ENCODE measurements at regions not wholly inside any gene's neighbourhood (a gene's known extent, or its start where the extent isn't known, plus 50 kb on each side); places are given as distances from the start of the nearest gene placed in this dataset.
"Not testable (repeated sequence)": the region's sequence is repeated elsewhere in the genome, so short reads cannot be mapped to it uniquely, and the experiment has no call there.

DNA sequence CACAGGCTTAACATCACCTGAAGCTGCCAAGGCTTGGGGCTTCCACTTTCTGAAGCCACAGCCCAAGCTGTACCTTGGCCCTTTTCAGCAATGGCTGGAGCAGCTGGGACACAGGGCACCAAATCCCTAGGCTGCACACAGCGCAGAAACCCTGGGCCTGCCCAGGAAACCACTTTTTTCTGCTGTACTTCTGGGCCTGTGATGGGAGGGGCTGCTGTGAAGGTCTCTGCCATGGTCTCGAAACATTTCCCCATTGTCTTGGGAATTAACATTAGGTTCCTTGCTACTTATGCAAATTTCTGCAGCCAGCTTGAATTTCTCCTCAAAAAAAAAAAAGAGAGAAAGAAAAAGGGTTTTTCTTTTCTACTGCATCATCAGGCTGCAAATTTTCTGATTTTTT is 219.1 kb downstream of the RPL10L start:
- no peak for DNase-seq

DNA sequence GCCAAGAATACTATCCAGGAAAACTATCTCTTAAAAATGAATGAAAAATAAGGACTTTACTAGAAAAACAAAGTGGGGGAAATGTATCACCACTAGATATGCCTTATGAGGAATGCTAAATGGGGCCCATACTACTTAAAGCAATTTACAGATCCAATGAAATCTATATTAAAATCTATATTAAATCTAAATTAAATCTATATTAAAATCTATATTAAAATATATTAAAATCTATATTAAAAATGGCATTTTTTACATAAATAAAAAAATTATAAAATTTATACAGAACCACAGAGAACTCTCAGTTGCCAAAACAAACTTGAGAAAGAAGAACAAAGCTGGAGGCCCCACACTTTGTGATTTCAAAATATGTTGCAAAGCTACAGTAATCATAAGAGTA is 234.5 kb downstream of the RPL10L start:
- DNase-seq = no peak

DNA sequence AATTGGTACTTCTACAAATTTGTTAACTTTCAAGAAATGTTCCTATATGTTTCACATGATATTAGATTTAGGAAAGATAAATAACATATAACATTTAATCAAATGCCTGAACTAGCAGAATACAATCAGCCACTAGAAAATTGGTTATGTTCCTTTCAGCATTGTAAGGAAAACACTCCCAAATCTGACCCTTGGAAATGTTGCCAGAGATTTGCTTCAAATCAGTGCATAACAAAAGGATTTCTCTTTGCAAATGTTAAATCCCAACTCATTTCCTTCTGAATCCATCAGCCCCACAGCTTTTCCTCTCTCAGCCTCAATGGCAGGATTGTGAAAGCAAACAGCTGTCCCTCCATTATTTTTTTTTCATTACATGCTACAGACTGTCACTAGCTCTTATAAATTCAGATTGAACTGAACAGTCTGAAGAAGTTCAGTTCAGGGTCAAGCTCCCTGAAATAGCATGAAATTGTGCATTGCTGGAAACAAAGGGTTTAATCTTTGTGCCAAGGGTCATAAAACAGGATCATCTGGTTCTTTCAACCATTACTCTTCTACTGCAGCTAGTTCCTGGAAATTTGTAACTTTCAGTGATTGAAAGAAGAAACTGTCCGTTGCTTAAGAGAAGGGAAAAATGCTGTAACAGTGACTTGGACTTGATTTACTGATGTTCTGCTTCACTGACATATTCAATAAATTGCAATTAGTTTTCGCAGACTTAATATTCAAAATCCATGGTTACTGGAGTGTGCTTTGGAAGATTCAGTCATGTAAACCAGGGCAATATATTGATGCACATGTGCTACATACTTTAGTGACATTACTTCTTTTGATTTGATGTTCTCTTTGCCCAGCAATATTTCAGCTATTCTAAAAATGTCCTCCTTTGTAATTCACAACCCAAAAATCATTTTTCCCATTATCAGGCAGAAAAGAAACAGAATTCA is 246.4 kb downstream of the RPL10L start:
- peak; percentile 12 for DNase-seq

DNA sequence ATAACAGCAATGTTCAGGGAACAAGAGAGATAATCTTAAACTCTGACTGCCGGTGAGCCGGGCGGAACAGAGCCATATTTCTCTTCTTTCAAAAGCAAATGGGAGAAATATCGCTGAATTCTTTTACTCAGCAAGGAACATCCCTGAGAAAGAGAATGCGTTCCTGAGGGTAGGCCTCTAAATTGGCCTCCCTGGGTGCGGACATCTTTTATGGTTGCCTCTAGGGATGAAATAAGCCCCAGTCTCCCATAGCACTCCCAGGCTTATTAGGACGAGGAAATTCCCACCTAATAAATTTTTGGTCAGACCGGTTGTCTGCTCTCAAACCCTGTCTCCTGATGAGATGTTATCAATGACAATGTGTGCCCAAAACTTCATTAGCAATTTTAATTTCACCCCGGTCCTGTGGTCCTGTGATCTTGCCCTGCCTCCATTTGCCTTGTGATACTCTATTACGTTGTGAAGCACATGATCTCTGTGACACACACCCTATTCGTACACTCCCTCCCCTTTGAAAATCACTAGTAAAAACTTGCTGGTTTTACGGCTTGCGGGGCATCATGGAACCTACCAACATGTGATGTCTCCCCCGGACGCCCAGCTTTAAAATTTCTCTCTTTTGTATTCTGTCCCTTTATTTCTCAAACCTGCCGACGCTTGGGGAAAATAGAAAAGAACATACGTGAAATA is 249.4 kb downstream of the RPL10L start:
- DNase-seq = not testable (repeated sequence)

DNA sequence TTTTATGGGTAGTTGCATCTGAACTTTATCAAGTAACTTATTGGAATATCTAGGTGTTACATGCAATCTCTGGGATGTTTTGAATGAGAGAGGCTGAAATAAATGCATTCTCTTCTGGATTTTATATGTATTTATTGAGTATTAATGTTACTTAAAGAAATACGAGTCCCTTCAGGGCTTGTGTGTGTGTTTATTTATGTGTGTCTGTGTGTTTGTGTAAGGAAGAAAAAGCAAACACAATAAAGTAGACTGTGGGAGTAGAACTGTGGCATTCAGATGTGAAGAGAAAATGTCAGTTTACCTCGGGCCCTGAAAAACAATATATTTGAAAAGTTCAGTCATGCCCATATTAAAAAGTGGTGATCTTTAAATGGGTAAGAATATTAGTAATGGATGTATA is 250.5 kb downstream of the RPL10L start:
- DNase-seq = no peak

DNA sequence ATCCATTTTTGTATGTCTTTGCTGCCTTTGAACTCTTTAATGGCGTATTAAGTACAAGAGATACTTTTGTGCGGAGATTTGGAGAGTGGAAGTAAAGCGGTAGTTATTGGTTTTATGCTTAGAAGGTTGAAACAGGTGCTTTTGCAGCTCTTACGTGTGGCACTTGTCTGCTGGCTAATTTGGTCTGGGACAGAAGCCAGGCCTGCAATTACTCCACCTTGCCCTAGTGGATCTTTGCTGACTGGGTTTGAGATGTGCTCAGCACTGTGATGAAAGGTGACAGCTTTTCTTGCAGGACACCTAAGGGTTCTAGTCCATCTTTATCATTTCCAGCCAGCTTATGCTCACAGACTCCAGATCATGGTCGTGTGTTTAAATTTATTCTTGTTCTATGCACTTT is 252.5 kb downstream of the RPL10L start:
- DNase-seq = no peak

DNA sequence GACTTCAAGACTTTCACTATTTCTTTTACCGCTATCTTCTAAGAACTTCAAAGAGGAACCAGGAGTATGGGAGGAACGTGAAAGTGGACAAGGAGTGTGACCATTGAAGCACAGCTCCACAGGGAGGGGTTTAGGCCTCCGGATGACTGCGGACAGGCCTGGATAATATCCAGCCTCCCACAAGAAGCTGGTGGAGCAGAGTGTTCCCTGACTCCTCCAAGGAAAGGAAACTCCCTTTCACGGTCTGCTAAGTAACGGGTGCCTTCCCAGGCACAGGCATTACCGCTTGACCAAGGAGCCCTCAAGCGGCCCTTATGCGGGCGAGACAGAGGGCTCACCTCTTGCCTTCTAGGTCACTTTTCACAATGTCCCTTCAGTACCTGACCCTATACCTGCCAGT is 267.0 kb downstream of the RPL10L start:
- no peak for DNase-seq

DNA sequence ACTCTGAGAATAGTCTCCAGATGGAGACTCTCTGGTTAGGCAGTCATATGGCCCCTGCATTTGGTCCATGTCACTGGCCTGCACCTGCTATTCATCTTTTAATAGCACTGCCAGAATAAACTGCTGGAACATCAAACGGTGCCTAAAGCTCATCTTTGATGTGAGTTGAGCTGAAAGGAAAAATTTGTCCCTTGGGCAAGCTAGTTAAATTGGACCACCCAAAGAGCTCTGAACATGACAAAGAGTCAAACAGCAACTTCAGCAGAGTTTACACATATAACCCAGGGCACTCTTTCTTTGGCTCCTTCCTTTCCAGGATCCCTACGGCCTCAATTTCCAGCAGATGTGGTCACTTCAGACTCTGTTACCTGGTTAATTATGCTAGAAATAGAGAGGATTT is 269.9 kb downstream of the RPL10L start:
- DNase-seq = no peak

DNA sequence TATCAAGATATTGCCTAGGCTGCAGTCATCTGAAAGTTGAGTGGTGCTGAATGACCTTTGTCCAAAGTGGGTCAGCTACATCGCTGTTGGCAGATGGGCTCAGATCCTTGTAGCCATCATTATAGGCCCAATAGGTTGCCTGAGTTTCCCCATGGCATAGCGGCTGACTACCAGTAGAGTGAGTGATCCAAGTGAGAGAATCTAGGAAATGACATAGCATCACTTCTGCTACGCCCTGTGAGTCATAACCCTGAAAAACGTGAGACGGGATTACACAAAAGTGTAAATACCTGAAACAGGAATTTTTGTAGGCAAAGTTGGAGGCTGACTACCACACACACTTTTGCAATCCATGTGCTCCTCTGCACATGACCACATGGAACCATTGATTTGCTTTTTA is 273.3 kb downstream of the RPL10L start:
- no peak for DNase-seq

DNA sequence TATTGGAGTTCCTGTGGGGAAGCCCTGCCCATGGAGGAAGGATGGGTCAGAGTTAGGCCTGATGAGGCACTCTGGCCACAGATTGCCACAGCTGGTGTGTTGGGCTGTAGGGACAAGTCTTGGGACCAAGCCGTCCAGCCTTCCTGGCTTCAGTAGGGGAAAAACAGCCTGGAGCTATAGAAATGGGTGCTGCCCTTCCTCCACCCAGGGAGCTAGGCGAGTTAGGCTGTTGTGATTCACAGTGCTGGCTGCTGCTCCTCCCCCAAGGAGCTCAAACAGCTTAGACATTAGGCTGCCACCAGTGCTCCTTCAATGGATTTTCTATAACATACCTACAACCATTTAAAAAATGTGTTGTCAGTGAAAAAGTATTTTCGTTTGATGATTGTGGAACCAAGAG is 274.3 kb downstream of the RPL10L start:
- no peak for DNase-seq

DNA sequence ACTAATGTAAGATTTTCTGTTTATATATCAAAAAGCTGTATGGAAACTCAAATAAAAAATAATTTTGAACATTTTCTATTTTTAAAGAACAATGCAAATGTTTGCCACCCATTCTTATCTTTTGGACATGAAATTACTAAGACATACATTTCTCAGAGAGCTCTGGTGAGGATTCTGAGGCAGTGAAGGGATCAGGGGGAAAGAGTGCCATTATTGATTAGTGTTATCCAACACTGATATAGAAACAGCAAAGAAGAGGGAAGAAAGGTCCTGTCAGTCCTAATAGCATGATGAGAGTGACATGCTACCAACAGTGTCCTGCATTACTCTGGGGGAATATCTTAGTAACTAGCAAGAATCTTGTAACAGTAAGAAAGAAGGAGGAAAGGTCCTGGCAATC is 282.2 kb downstream of the RPL10L start:
- DNase-seq = peak; percentile 27

DNA sequence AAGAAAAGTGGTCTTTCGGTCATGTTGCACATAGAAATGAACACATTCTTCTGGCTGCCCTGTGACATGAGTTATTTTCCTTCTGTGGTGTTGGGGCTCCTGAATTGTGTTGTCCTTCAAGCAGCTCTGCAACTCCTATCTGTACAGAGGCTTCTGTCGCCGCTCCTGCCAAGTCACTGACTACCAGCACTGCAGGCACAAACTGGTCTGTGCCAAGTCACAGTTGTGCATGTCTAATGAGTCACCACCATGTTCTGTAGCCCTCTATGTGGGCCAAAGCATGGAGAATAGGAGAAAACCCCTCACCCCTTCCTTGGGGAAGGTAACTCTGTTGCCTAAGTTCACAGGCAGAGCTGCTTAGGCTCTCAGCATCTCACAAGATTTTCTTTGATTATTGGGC is 283.3 kb downstream of the RPL10L start:
- peak; percentile 70 for DNase-seq

DNA sequence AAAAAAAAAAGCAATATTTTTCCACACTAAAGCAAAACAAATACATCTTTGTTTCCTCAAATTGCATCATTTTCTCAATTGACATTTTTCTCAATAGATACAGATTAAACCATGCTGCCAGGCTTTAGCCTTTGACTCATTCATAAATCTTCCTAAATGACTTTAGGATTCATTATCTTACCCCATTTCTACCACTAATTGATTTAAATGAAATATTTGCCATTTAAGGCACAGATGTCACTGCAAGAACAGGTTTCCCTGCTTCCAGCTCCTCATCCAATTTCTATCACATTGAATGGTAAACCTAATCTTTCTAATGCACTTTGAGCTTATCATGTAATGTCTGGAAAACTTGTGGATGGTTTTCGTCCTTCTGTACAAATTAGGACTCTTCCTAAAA is 298.7 kb downstream of the RPL10L start:
- DNase-seq = peak; percentile 90

DNA sequence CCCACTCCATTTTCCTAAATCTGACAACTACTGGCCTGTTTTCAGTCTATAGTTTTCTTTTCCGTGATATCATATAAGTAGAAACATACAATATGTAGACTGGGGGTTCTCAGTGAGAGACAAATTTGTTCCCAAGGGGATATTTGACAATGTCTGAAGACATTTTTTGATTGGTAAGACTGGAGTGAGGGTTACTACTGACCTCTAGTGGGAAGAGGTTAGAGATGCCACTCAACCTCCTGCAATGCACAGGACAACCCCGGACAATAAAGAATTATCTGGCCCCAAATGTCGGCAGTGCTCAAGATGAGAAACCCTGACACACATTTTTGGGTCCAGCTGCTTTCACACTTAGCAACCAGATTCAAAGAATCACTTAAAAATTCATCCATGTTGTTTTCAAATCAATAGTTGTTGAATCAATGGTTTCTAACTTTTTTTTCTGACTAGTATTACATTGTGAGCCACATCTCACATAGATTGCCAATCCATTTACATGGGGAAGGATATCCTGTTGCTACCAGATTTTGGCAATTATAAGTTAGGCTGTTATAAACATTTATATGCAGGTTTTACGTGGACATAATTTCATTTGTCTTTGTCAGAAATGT is 307.1 kb downstream of the RPL10L start:
- DNase-seq = peak; percentile 66

DNA sequence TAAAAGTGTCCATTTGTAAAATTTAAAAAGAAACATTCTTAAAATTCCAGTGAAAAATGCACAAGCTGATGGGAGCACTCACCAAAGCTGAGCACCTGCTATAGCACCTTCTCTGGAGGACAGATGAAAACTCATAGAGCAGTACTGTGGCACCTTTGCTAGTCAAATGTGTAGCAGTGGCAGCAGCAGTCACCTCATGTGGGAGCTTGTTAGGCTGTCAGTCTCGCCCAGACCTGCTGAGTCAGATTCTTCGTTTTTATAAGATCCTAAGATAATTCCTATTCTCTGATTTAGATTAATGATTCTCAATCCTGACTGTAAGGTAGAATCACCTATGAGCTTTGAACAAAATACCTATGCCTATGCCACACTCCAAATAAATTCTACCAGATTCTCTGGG is 325.8 kb downstream of the RPL10L start:
- DNase-seq = no peak

DNA sequence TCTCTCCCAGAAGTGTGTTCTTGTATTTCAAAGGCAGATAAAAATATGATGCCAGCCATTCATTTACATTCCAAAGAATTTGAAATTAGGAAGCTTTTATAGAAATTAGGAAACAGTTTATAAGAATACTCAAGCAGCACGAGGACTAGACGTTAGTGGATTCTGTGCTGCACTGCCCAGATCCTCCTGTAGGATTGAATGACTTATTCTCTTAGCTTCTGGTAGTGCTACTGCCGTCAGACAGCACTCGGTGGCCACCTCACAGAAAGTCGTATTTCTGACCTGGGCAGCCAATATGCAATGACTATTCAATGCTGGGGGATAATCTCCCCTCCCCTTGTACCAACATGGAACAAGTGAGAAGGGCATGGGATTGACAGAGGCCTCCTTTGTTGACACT is 326.4 kb downstream of the RPL10L start:
- peak; percentile 3 for DNase-seq

DNA sequence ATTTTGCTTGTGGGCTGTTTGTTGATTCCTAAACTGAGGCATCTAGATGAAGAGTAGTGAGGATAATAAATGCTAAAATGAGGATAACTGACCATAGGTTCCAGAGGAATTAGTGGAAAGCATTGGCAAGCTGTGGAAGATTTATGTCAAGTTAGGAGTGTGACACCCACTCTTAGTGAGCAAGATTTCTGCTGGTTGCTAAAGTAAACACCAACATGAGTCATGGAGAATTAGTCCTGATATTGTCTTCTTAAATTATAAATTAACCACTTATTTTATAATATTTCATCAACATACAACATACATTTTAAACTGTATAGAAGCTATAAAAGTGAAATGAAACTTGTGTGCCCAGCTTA is 328.2 kb downstream of the RPL10L start:
- DNase-seq = no peak

DNA sequence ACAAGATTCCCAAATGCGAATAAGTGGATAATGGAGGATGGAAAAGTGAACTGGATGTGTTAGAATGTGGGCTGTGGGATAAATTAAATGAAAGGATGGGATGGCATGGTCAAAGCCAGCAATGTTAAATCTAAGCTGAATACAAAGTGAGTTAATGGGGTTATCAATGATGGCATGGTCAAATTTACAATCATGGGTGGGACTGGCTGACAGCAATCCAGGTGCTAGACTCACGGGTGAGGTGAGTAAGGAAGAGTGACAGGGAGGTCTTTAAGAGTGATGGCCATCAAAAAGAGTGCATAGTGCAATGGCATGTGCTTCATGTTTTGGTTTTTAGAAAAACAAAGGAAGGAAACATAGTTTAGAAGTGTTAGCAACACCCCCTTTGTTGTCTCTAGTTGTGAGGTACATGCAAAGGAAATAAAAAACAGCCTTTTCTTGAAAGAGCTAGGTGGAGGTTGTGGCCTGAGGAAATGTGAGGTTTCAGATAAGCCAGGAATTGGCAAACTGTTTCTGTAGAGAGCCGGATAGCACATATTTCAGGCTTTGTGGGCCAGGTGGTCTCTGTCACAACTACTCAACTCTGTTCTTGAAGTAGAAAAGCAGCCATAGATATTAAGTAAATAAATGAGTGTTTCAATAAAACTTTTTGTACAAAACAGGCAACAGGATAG is 328.7 kb downstream of the RPL10L start:
- DNase-seq = no peak

DNA sequence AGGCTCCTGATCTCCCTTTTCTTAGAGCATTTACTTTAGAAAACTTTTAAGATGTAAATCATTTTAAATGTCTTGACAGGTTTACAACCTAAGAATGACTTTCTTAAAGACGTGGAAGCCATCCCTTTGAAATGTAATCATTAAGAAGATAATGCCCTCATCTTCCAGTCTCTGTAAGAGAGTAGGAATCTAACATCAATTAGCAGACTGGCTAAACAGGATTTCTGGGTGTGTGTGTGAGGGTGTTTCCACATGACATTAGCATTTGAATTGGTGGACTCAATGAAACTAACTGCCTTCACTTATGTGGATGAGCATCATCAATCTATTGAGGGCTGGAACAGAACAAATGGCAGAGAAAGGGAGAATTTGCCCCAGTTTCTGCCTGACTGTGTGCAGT is 329.5 kb downstream of the RPL10L start:
- DNase-seq = no peak

DNA sequence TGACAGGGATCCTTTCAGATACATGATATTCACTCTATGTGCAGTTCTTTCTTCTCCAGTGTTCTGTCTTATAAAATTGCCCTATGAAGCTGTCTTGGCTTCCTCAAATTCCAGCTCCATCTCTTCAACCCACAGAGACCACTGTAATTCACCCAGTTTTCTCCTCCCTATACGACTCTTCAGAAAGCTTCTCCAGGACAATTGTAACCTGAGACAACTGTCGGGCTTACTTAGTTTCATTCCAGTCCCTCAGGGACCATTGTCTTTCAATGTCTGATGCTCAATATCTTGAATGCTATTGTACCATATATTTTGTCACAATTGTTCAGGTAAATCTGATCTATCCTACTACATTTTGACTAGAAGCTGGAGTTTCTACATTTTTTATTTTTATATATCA is 345.3 kb downstream of the RPL10L start:
- peak; percentile 91 for DNase-seq

DNA sequence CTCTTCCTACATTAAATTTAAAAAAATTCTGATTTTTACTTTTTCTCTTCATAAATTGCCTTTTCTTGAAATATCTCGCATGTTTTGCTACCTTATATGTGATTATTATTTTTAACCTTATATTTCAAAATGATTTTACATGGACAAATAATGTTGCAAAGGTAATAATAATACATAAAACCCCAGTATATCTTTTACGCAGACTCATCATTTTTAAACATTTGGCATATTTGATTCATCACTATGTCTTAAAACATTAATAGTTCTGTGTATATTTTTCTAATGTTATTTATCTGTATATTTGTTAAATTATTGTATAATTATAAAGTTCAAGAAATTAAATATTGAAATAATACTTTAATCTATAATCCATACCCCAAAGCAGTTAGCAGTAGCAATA is 350.8 kb downstream of the RPL10L start:
- DNase-seq = no peak

DNA sequence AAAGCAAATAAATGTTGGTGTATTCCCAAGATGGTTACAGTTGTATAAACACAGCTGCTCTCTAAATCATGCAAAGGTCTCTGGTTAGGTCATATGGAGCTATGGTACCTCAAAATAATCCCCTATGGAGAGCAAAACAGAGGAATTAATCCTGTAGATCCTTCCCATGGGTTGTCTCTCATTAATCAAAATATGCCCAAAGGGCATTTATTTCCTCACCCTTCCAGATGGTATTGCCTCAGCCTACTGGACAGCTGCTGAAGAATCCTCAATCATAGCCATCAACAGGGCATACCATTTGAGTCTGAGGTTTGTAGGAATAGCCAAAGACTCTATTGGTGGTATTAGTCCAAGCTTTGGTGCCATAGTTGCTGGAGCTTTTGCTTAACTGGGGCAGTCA is 360.9 kb downstream of the RPL10L start:
- DNase-seq = peak; percentile 94

DNA sequence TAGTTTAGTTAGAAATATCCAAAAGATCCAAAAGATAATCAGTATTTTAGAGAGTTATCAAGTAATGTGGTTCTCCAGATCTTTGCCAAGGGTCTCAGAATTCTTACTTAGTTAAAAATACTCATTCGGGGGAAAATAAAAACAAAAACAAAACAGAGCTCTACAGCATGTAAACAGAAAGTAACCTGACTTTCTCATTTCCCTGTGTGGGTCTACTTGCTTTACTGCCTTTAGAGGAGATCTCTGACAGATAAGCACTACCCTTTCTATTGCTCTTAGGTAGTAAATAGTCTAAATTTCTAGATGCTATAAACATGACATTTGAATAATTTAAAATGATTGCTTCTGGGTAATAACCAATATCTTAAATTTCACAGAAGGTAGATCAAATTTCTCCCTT is 371.8 kb downstream of the RPL10L start:
- no peak for DNase-seq

DNA sequence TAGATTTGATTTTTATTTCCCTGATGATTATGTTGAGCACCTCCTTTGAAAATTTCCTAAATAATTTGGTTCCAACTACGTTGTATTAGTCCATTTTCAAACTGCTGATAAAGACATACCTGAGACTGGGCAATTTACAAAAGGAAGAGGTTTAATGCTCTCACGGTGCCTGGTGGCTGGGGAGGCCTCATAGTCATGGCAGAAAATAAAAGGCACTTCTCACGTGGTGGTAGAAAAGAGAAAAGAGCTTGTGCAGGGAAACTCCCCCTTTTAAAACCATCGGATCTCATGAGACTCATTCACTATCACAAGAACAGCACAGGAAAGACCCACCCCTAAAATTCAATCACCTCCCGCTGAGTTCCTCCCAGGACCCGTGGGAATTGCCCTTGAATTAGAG is 372.3 kb downstream of the RPL10L start:
- DNase-seq = no peak

Data from NCI-H82 (cell line).